T-helper 1 cell treated with Interleukin-12 subunit alpha and Interleukin-12 subunit beta and Interleukin-4 antibody, amounts not matched to agents 30 μg/mL and 1 μg/mL, for 36 hours (primary cell): ENCODE measurements at regions not wholly inside any gene's neighbourhood (a gene's known extent, or its start where the extent isn't known, plus 50 kb on each side); places are given as distances from the start of the nearest gene placed in this dataset.

Experiments
- H3K27ac Mint-ChIP-seq: one replicate; pipeline ENCODE4 v1.8.0; 2021; ENCODE audit warnings: mild to moderate bottlenecking, mixed read lengths
- H3K27me3 Mint-ChIP-seq: one replicate; pipeline ENCODE4 v1.8.0; 2021; ENCODE audit warnings: low read depth, mixed read lengths
- H3K36me3 Mint-ChIP-seq: one replicate; pipeline ENCODE4 v1.8.0; 2021; ENCODE audit warnings: low read depth, mixed read lengths
- H3K4me1 Mint-ChIP-seq: one replicate; pipeline ENCODE4 v1.8.0; 2021; ENCODE audit warnings: low read depth, mixed read lengths
- H3K4me3 Mint-ChIP-seq: one replicate; pipeline ENCODE4 v1.8.0; 2021; ENCODE audit warnings: mild to moderate bottlenecking, moderate library complexity, mixed read lengths
- H3K9me3 Mint-ChIP-seq: one replicate; pipeline ENCODE4 v1.8.0; 2021; ENCODE audit warnings: mixed read lengths

GRCh38 chr5:26645659-26646058, 392.7 kb downstream of the CDH9 start:
- Mint-ChIP-seq H3K27me3 (no peaks in the 10 kb centered on the region), H3K9me3 (peaks cover 29% of the 10 kb centered on the region), H3K4me1 (no peaks in the 10 kb centered on the region), H3K27ac (no peak overlapping the region), H3K36me3 (no peaks in the 10 kb centered on the region), H3K4me3 (no peak overlapping the region)

DNA sequence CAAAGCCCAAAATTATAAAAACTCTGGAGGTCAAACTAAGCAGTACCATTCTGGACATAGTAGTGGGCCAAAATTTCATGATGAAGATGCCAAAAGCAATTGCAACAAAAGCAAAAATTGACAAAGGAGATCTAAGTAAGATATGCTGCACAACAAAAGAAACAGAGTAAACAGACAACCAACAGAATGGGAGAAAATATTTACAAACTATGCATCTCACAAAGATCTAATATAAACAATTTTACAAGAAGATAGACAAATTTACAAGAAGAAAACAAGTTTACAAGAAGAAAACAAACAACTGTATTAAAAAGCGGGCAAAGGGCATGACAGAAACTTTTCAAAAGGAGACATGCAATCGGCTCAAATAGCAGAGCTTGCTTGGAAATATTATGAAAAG, 396.9 kb downstream of the CDH9 start:
- Mint-ChIP-seq H3K27me3 (no peaks in the 10 kb centered on the region), H3K9me3 (peaks cover 42% of the 10 kb centered on the region), H3K36me3 (no peaks in the 10 kb centered on the region), H3K27ac (no peak overlapping the region), H3K4me3 (no peak overlapping the region), H3K4me1 (no peaks in the 10 kb centered on the region)

DNA sequence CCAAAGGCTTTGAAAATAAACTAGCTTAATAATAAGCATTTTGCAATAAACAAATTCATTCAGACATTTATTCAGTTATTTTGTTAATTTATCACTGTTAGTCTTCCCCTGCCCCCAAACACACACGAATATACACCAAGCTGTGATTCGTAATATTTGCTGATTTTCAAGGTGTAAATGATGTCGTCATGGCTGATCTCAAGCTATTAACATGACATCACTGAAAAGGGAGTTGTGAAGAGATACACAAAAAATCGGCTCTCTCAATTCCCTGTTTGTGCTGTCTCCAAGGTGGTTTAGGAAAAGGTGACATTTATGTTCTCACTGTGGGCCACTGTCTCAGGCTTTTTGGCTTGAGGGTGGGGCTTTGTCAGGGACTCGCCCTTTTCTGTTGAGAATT, 413.3 kb downstream of the CDH9 start:
- Mint-ChIP-seq H3K4me3 (no peak overlapping the region), H3K27ac (no peak overlapping the region), H3K27me3 (no peaks in the 10 kb centered on the region), H3K4me1 (no peaks in the 10 kb centered on the region), H3K36me3 (no peaks in the 10 kb centered on the region), H3K9me3 (peaks cover 4% of the 10 kb centered on the region)

- no peaks in the 10 kb centered on the region for H3K4me1 Mint-ChIP-seq
- H3K36me3 Mint-ChIP-seq, result no peaks in the 10 kb centered on the region
- no peaks in the 10 kb centered on the region for H3K27me3 Mint-ChIP-seq
- H3K9me3 Mint-ChIP-seq, result peaks cover 7% of the 10 kb centered on the region
- no peak overlapping the region for H3K27ac Mint-ChIP-seq
- no peak overlapping the region for H3K4me3 Mint-ChIP-seq
Measured at GRCh38 chr5:26622947-26623346, 415.4 kb downstream of the CDH9 start.

DNA sequence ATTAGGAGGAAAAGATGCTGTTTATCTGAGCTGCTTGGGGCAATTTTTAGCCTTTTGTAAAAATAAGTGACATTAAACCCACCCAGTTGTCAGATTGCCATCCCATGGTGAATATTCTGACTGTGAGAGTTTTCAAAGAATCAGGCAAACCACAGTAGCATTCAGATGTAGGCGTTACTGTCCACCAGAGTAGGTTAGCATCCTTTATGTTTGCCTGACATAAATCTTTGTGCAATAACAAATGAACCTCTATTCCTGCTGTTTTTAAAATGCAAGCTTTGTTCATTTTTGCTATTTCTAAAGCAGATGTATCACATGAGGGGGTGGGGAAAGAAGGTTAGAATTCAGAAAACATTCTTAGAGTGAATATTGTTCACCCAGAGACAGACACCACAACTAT, 427.8 kb downstream of the CDH9 start:
- Mint-ChIP-seq H3K4me3 (no peak overlapping the region), H3K9me3 (peaks cover 26% of the 10 kb centered on the region), H3K27me3 (no peaks in the 10 kb centered on the region), H3K4me1 (no peaks in the 10 kb centered on the region), H3K27ac (no peak overlapping the region), H3K36me3 (no peaks in the 10 kb centered on the region)

GRCh38 chr5:26601563-26601962, 436.8 kb downstream of the CDH9 start:
- H3K27me3 Mint-ChIP-seq, result no peaks in the 10 kb centered on the region
- no peak overlapping the region for H3K27ac Mint-ChIP-seq
- H3K4me1 Mint-ChIP-seq, result no peaks in the 10 kb centered on the region
- peaks cover 21% of the 10 kb centered on the region for H3K9me3 Mint-ChIP-seq
- no peak overlapping the region for H3K4me3 Mint-ChIP-seq
- H3K36me3 Mint-ChIP-seq, result no peaks in the 10 kb centered on the region

GRCh38 chr5:26582350-26583045, 455.9 kb downstream of the CDH9 start:
- Mint-ChIP-seq H3K9me3 (peaks cover 7% of the 10 kb centered on the region), H3K4me3 (no peak overlapping the region), H3K4me1 (no peaks in the 10 kb centered on the region), H3K27me3 (no peaks in the 10 kb centered on the region), H3K27ac (no peak overlapping the region), H3K36me3 (no peaks in the 10 kb centered on the region)

DNA sequence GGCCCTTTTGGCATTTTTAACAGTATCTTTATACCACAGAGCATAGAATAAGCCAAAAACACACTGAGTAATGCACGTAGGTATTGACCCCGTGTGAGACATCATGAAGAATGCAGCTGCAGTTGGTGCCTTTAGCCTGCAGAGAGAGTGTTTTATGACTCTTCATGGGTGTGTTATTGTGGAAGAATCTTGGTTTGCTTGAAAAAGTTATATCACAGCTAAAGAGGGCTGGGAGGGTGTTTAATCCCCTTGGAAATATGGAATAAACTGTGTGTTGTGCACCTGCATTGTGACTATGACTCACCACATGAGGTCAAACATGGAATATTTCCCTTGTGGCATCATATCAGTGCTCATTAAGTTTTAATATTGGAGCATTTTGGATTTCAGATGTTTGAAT, 458.7 kb downstream of the CDH9 start:
- Mint-ChIP-seq H3K36me3 (no peaks in the 10 kb centered on the region), H3K27ac (no peak overlapping the region), H3K9me3 (no peaks in the 10 kb centered on the region), H3K4me1 (no peaks in the 10 kb centered on the region), H3K4me3 (no peak overlapping the region), H3K27me3 (no peaks in the 10 kb centered on the region)

GRCh38 chr5:26578002-26578401, 460.4 kb downstream of the CDH9 start:
- Mint-ChIP-seq H3K27ac (no peak overlapping the region), H3K4me1 (no peaks in the 10 kb centered on the region), H3K9me3 (no peaks in the 10 kb centered on the region), H3K4me3 (no peak overlapping the region), H3K27me3 (no peaks in the 10 kb centered on the region), H3K36me3 (no peaks in the 10 kb centered on the region)

- Mint-ChIP-seq H3K36me3 (no peaks in the 10 kb centered on the region), H3K27me3 (no peaks in the 10 kb centered on the region), H3K4me3 (no peak overlapping the region), H3K4me1 (no peaks in the 10 kb centered on the region), H3K27ac (no peak overlapping the region), H3K9me3 (peaks cover 12% of the 10 kb centered on the region)
Measured at GRCh38 chr5:26572480-26572879, 465.9 kb downstream of the CDH9 start.

- Mint-ChIP-seq H3K4me1 (no peaks in the 10 kb centered on the region), H3K27me3 (no peaks in the 10 kb centered on the region), H3K36me3 (no peaks in the 10 kb centered on the region), H3K9me3 (peaks cover 30% of the 10 kb centered on the region), H3K27ac (no peak overlapping the region), H3K4me3 (no peak overlapping the region)
Measured at GRCh38 chr5:26569929-26570258, 468.5 kb downstream of the CDH9 start.

DNA sequence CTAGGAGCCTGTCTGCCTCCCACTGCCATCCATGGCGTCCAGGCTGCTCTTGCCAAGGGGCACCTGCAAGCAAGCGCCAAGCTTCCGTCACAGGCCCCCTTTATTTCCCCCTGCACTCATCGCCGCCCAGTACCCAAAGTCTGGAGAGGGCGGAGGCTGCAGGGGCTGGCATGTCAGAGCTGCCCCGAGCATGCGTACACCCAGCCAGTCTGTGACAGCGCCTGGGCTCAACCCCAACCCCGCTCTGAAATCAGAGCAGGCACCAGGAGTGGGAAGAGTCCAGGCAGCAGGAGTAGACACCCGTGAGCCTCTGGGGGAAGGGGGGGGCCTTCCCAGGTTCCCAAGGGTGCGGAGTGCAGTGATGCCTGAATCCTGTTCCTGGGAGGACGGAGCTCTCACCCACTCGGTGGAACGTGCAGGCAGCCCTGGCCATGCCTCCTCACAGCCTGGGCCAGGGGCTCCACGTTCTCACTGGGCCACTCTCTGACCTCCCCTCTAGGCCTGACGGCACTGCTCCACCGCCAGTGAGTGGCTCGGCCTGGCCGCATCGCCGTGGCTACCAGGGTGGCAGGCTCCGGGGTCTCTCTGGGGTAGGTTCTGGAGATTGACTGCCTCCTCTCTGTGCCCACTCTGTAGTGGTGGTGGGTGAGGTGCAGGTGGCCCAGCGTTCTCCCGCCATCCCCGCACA, 469.0 kb downstream of the CDH9 start:
- H3K27ac Mint-ChIP-seq, result no peak overlapping the region
- H3K4me1 Mint-ChIP-seq, result no peaks in the 10 kb centered on the region
- no peaks in the 10 kb centered on the region for H3K27me3 Mint-ChIP-seq

GRCh38 chr5:26568316-26568715, 470.1 kb downstream of the CDH9 start:
- Mint-ChIP-seq H3K4me3 (no peak overlapping the region), H3K27ac (no peak overlapping the region), H3K9me3 (peaks cover 36% of the 10 kb centered on the region), H3K27me3 (no peaks in the 10 kb centered on the region), H3K36me3 (no peaks in the 10 kb centered on the region), H3K4me1 (no peaks in the 10 kb centered on the region)

More for the DNA sequence above, 469.0 kb downstream of the CDH9 start:
- no peaks in the 10 kb centered on the region for H3K36me3 Mint-ChIP-seq
- H3K9me3 Mint-ChIP-seq, result peaks cover 33% of the 10 kb centered on the region
- no peak overlapping the region for H3K4me3 Mint-ChIP-seq

- H3K27me3 Mint-ChIP-seq, result no peaks in the 10 kb centered on the region
- H3K4me1 Mint-ChIP-seq, result no peaks in the 10 kb centered on the region
- no peak overlapping the region for H3K27ac Mint-ChIP-seq
- no peaks in the 10 kb centered on the region for H3K36me3 Mint-ChIP-seq
- peaks cover 34% of the 10 kb centered on the region for H3K9me3 Mint-ChIP-seq
- H3K4me3 Mint-ChIP-seq, result no peak overlapping the region
Measured at GRCh38 chr5:26563979-26564378, 474.4 kb downstream of the CDH9 start.

DNA sequence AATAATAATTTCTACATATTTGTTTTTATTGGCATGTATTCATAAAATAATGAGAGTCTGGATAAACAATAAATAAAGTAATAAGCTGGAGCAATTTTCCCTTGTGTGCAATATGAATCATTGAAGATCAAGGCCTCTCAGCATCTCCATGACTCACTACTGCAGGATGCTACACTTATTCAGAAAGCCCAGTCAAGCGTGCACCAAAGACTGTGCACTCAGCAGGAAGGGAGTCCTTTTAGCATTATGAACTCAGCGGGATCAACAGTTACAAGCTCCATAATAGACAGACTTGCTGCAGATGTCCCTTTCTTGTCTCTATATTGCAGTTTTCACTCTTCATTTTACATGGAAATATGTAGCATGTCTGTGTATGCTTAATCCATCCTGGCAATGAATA, 485.3 kb downstream of the CDH9 start:
- H3K36me3 Mint-ChIP-seq, result no peaks in the 10 kb centered on the region
- no peaks in the 10 kb centered on the region for H3K4me1 Mint-ChIP-seq
- H3K4me3 Mint-ChIP-seq, result no peak overlapping the region
- peaks cover 5% of the 10 kb centered on the region for H3K9me3 Mint-ChIP-seq
- no peaks in the 10 kb centered on the region for H3K27me3 Mint-ChIP-seq
- H3K27ac Mint-ChIP-seq, result no peak overlapping the region
